MM.1S (cell line): ENCODE measurements at regions not wholly inside any gene's neighbourhood (a gene's known extent, or its start where the extent isn't known, plus 50 kb on each side); places are given as distances from the start of the nearest gene placed in this dataset.

Source experiments
- DNase-seq: peaks from one replicate; pipeline ENCODE4 v3.0.0-alpha.2; 2015
- H2AFZ ChIP-seq: fragments of 300-600 bp; sonication (generic); 2 replicates; pipeline ENCODE4 v1.6.0; 2016; ENCODE audit warnings: antibody characterized with exemption, low read length
- H3F3A ChIP-seq: fragments of 300-600 bp; sonication (generic); 2 replicates; pipeline ENCODE4 v1.6.1; 2016; ENCODE audit warnings: mild to moderate bottlenecking, antibody characterized with exemption, low read length, moderate library complexity, mixed read lengths; ENCODE audit not compliant: insufficient read depth
- H3K27ac ChIP-seq: fragments of 300-600 bp; sonication (generic); 2 replicates; pipeline ENCODE4 v1.5.1; 2016; ENCODE audit warnings: mild to moderate bottlenecking, low read length
- H3K27me3 ChIP-seq: fragments of 300-600 bp; sonication (generic); replicated peaks from 2 replicates; pipeline ENCODE4 v1.6.0; 2016; ENCODE audit warnings: low read length; ENCODE audit not compliant: insufficient read depth
- H3K36me3 ChIP-seq: fragments of 300-600 bp; sonication (generic); replicated peaks from 2 replicates; pipeline ENCODE4 v1.6.1; 2016; ENCODE audit warnings: mild to moderate bottlenecking, low read length, mixed read lengths; ENCODE audit not compliant: insufficient read depth
- H3K4me1 ChIP-seq: fragments of 300-600 bp; sonication (generic); 2 replicates; pipeline ENCODE4 v1.6.1; 2016; ENCODE audit warnings: low read length, mixed read lengths
- H3K4me2 ChIP-seq: fragments of 300-600 bp; sonication (generic); 2 replicates; pipeline ENCODE4 v1.6.0; 2016; ENCODE audit warnings: low read depth, low read length
- H3K4me3 ChIP-seq: fragments of 300-600 bp; sonication (generic); 2 replicates; pipeline ENCODE4 v1.5.1; 2016; ENCODE audit warnings: low read length, mixed read lengths
- H3K79me2 ChIP-seq: fragments of 300-600 bp; sonication (generic); 2 replicates; pipeline ENCODE4 v1.6.1; 2016; ENCODE audit warnings: mixed run types, low read length, mixed read lengths
- H3K9ac ChIP-seq: fragments of 300-600 bp; sonication (generic); 2 replicates; pipeline ENCODE4 v1.6.1; 2016; ENCODE audit warnings: low read length, mixed read lengths
- H3K9me2 ChIP-seq: fragments of 300-600 bp; sonication (generic); replicated peaks from 2 replicates; pipeline ENCODE4 v1.6.1; 2016; ENCODE audit warnings: mild to moderate bottlenecking, low read length, mixed read lengths; ENCODE audit not compliant: insufficient read depth
- H3K9me3 ChIP-seq: fragments of 300-600 bp; sonication (generic); replicated peaks from 2 replicates; pipeline ENCODE4 v1.6.1; 2016; ENCODE audit warnings: mild to moderate bottlenecking, low read length, mixed read lengths; ENCODE audit not compliant: insufficient read depth
- H4K20me1 ChIP-seq: fragments of 300-600 bp; sonication (generic); 2 replicates; pipeline ENCODE4 v1.6.1; 2016; ENCODE audit warnings: mild to moderate bottlenecking, low read length, moderate library complexity, mixed read lengths; ENCODE audit not compliant: insufficient read depth
- CTCF ChIP-seq: fragments of 300-600 bp; sonication (generic); IDR thresholded peaks from 2 replicates; pipeline ENCODE4 v1.5.1; 2016; ENCODE audit warnings: antibody characterized with exemption, low read length, mixed read lengths
- EZH2 ChIP-seq: fragments of 300-600 bp; sonication (generic); optimal IDR thresholded peaks from 2 replicates; pipeline ENCODE3; 2017; ENCODE audit warnings: low read depth, mild to moderate bottlenecking, antibody characterized with exemption, low read length, mixed read lengths
- EZH2phosphoT487 ChIP-seq: fragments of 300-600 bp; sonication (generic); IDR thresholded peaks from 2 replicates; pipeline ENCODE4 v1.6.1; 2018; ENCODE audit warnings: antibody characterized with exemption, low read length

GRCh38 chr6:169345146-169345545 lies 91.5 kb upstream of the THBS2 start:
- TF ChIP-seq EZH2phosphoT487 = no peak
- no peak for TF ChIP-seq EZH2
- TF ChIP-seq CTCF = no peak
- no peak for DNase-seq
- Histone ChIP-seq H3K4me3 (no peak overlapping the region), H3K79me2 (no peaks in the 10 kb centered on the region), H3K9ac (no peak overlapping the region), H2AFZ (no peak overlapping the region), H3F3A (no peaks in the 10 kb centered on the region), H3K9me3 (no peaks in the 10 kb centered on the region), H3K4me2 (no peak overlapping the region), H4K20me1 (no peaks in the 10 kb centered on the region), H3K9me2 (no peaks in the 10 kb centered on the region), H3K27me3 (no peaks in the 10 kb centered on the region), H3K27ac (no peak overlapping the region), H3K36me3 (no peaks in the 10 kb centered on the region), H3K4me1 (no peaks in the 10 kb centered on the region)

GRCh38 chr6:169344750-169345065 lies 91.1 kb upstream of the THBS2 start:
- H3K79me2 ChIP-seq = no peaks in the 10 kb centered on the region
- DNase-seq = no peak
- H4K20me1 ChIP-seq = no peaks in the 10 kb centered on the region
- no peak overlapping the region for H3K4me3 ChIP-seq
- no peak overlapping the region for H3K27ac ChIP-seq
- no peak for TF ChIP-seq EZH2phosphoT487
- TF ChIP-seq EZH2 = no peak
- TF ChIP-seq CTCF = no peak
- H3K9me3 ChIP-seq = no peaks in the 10 kb centered on the region
- no peaks in the 10 kb centered on the region for H3F3A ChIP-seq
- no peaks in the 10 kb centered on the region for H3K27me3 ChIP-seq
- no peak overlapping the region for H2AFZ ChIP-seq
- H3K36me3 ChIP-seq = no peaks in the 10 kb centered on the region
- H3K9ac ChIP-seq = no peak overlapping the region
- no peaks in the 10 kb centered on the region for H3K4me1 ChIP-seq
- H3K4me2 ChIP-seq = no peak overlapping the region
- H3K9me2 ChIP-seq = no peaks in the 10 kb centered on the region

- H3K27ac ChIP-seq = no peak overlapping the region
- no peak overlapping the region for H3K4me2 ChIP-seq
- DNase-seq = no peak
Observed at GRCh38 chr6:169343886-169344749, 90.5 kb upstream of the THBS2 start.

More at GRCh38 chr6:169343886-169344749, 90.5 kb upstream of the THBS2 start:
- no peaks in the 10 kb centered on the region for H3F3A ChIP-seq
- no peaks in the 10 kb centered on the region for H3K27me3 ChIP-seq
- H2AFZ ChIP-seq = no peak overlapping the region
- TF ChIP-seq EZH2 = no peak
- no peak for TF ChIP-seq CTCF
- no peak for TF ChIP-seq EZH2phosphoT487
- no peaks in the 10 kb centered on the region for H3K79me2 ChIP-seq
- H3K4me3 ChIP-seq = no peak overlapping the region
- no peaks in the 10 kb centered on the region for H3K9me2 ChIP-seq
- H3K4me1 ChIP-seq = no peaks in the 10 kb centered on the region
- H3K9me3 ChIP-seq = no peaks in the 10 kb centered on the region
- no peaks in the 10 kb centered on the region for H4K20me1 ChIP-seq
- H3K9ac ChIP-seq = no peak overlapping the region
- H3K36me3 ChIP-seq = no peaks in the 10 kb centered on the region
